Stimulated activated CD8-positive, alpha-beta memory T cell treated with anti-CD3 and anti-CD28 coated beads, Interleukin-2, amount 100 ng/mL, for 48 hours (primary cell): ENCODE measurements at regions not wholly inside any gene's neighbourhood (a gene's known extent, or its start where the extent isn't known, plus 50 kb on each side); places are given as distances from the start of the nearest gene placed in this dataset.

ENCODE experiments used
- DNase-seq, 2 donors: peaks; one replicate each; pipeline ENCODE4 v3.0.0-alpha.2; 2020; ENCODE audit warnings: low read depth in 2 of 2

DNA sequence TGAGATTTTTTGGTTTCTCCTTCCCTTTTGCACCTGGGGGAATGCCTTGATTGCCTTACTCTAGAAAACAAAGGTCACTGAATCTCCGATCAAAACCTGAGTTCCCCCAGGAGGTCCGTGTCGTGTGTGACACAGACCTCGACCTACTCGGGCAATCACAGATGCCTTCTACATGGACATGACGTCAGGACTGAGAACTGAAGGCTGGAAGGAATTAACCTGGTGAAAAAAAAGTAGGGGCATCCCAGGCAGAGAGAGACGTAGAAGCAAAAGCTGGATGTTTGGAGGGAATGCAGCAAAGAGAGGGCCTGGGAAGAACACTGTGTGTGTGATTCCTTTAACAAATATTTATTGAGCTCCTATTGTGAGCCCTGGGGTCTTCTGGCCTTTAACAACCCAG lies 178.0 kb downstream of the PRDM2 start:
- no peak for DNase-seq

DNA sequence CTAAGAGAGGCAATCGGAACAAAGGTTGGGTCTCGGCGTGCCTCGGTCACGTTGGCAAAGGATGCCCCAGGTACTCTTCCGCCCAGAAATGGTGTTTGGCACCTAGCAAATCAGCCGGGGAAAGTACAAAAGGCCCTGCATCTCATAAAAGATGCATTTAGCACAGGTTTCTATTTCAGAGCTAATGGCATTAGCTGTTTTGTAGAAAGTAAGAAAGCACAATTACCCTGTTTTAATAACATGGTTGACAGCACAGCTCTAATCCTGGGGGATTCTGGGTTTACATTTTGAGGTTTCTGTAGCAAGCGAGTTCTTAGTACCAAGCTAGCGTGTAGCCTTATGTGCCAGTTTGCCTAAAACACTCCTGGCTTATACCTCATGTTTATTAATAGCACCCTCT lies 178.5 kb downstream of the PRDM2 start:
- no peak for DNase-seq

- DNase-seq: no peak
These were observed 181.5 kb downstream of the PRDM2 start for GRCh38 chr1:13881385-13882088.

DNA sequence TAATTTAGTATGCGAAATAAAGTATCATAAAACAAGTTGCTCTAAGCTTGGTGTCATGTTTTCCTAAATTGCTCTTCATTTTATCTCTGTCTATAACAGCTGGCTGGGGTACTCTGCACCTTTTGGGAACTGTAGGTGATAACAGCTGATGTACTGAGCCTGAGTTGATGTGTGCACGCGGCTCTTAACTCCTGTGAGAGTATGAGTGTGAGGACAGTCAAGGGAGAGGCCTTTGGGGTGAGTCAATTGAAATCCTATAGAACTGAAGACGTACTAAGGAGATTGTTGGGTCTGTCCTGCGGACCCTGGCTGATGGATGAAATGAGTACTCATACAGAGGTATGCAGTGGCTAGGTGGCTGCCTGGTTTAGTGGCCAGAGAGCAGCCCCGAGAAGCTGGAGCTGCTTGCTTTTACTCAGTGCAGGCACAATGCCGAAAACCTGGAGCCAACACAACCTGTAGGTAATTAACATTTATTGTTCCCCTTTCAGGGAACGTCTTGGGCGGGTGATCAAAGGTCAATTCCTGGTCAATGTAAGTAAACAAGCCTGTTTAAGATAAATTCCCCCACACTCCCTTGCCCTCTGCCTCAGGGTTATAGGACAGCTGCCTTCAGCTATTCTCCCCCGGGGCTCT lies 188.5 kb downstream of the PRDM2 start:
- no peak for DNase-seq

DNA sequence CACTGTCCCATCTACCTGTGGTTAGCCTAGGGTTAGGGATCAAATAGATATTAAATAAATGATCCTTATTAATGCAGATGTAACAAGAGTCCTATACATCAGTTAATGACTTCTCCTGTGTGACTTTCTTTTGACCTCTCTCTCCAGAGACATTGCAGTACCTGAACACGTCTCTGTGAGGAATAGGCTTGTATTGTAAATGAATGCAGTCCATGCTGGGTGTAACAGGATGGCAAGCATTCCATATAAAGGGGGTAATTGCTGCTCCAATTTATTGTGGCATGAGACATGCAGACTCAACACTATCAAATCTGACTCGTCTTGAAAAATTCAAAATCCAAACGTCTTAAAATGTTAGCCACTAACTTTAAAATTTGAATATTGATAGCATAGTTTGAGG lies 189.5 kb downstream of the PRDM2 start:
- DNase-seq: no peak

GRCh38 chr1:13890766-13891165 lies 190.8 kb downstream of the PRDM2 start:
- no peak for DNase-seq

- no peak for DNase-seq
These were observed 192.2 kb downstream of the PRDM2 start for GRCh38 chr1:13892198-13892597.

GRCh38 chr1:13892671-13893325 lies 192.8 kb downstream of the PRDM2 start:
- no peak for DNase-seq

- no peak for DNase-seq
These were observed 193.4 kb downstream of the PRDM2 start for GRCh38 chr1:13893409-13893821.

DNA sequence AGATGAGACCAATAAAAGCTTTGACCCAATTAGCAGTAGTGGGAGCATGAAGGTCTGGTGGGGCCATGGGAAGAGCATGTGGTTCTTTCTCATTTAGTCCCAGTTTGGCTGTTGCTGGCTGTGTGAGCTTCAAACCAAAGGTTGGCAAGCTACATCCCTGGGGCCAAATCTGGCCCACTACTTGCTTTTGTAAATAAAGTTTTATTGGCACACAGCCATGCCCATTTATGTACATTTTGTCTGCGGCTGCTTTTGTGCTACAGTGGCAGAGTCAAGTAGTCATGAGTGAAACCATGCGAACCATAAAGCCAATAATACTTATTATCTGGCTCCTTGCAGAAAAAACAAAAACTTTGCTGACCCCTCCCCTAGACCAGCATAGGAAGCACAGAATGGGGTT lies 196.9 kb downstream of the PRDM2 start:
- DNase-seq: no peak

DNA sequence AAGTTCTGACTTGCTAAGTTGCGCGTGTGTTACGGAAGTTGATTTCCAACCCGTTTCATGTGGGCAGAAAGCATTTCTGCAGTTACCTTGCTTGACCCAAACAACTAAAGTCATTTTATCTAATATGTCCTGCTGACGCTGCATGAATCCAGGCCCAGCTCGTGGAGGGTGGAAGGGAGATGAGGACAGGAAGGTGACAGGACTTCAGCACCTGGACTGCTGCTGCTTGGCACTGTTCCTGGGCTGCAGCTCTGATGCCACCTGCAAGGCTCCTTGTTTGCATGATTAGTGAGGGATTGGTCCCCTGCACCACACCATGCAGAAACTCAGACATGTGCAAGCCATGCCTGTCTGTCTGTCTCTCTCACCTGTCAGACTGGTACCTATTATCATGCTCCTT lies 198.4 kb downstream of the PRDM2 start:
- no peak for DNase-seq

DNA sequence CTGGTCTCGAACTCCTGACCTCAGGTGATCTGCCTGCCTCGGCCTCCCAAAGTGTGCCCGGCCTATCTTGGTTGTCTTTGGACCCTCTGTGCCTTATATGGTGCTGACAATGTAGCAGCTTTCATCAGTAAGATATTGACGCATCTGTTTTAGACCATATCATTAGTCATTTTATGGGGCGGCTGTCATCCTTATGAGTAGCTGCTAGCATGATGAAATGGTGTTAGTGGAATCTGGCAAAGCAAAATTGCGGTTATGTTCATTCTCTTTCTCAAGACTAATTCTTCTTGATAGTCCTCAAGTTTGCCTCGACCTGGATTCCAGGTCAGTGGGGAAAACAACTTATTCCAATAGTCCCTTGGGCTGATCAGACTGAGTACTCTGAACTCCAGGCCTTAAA lies 199.9 kb downstream of the PRDM2 start:
- no peak for DNase-seq

DNA sequence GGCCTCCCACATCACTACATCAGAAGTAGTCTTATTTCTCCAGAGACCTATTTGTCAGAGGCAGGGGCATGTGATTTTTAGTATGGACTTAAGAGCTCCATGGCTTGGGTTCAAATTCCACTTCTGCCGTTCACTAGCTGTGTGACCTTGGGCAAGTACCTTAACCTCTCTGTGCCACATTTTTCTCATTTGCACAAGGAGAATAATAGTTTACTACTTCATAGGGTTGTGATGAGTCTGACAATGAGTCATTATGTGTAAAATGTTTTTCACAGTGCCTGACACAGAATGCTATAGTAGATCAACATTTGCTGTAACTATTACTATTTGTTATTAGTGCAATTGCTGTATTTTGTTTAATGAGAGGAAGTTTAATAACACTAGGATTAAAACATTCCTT lies 200.6 kb downstream of the PRDM2 start:
- DNase-seq: no peak

DNA sequence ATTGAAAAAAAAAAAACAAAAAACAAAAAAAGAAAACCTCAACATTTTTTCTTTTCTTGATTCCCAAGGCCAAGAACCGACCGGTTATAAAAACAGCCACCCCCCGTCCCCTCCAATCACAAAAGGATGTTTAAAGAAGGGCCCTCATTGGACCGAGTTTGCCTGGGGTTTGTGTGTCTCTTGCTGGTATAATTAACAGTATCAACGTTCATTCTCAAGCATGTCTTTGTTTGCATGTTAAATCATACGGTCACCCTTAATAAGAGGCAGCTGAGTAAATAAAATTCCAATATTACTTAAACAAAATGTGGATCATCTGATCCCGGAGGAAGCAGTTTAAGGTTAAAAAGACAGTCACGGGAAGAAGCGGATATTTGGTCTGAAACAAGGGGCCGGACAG lies 201.1 kb downstream of the PRDM2 start:
- DNase-seq: no peak

GRCh38 chr1:13901597-13901996 lies 201.6 kb downstream of the PRDM2 start:
- DNase-seq: no peak

GRCh38 chr1:13908128-13908527 lies 208.1 kb downstream of the PRDM2 start:
- no peak for DNase-seq

GRCh38 chr1:13911697-13912619 lies 212.0 kb downstream of the PRDM2 start:
- no peak for DNase-seq

DNA sequence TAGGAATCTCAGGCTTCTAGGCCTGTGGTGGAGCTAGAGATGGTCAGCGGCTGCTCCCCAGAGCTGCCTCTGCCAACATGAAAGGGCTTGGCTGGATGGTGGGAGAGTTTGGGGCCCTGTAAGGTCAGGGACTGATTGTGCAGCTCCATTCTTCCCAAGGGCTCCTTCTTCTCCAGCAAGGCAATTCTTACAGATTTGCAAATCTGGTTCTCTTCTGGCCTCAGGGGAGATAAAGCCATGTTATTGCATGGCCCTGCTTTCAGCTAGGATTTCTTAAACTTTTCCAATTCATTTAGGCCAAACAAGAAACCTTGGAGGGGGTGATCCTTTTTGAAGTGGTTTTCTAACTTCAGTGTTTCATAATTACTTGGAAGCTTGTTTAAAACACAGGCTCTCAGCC lies 213.4 kb downstream of the PRDM2 start:
- DNase-seq: no peak

- no peak for DNase-seq
These were observed 216.5 kb downstream of the PRDM2 start for GRCh38 chr1:13916530-13916929.

DNA sequence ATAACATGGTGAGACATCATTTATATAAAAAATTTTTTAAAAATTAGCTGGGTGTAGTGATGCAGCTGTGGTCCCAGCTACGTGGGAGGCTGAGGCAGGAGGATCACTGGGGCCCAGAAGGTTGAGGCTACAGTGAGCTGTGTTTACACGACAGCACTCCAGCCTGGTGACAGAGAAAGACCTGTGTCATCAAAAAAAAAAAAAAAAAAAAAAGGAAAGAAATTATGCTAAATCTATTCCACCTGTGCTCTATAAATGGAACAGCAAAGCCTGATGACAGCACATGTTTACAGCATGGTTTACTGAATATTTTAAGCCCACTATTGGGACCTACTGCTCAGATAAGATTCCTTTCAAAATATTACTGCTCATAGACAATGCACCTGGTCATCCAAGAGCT lies 217.6 kb downstream of the PRDM2 start:
- no peak for DNase-seq

- DNase-seq: no peak
These were observed 218.9 kb downstream of the PRDM2 start for GRCh38 chr1:13918862-13919261.

DNA sequence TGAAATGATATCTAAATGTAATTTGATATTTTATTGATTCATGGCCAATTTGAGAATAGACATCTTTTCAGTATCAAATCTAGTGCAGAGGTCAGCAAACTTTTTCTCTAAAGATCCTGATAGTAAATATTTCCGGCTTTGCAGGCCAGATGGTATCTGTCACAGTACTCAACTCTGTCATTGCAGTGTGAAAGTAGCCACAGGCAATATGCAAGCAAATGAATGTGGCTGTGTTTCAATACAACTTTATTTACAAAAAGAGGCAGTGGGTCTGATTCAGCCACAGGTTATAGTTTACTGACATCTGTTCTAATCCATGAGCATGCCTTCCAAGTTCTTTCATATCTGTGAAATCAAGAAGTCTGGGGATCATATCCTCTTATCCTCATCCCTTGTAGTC lies 221.2 kb downstream of the PRDM2 start:
- no peak for DNase-seq
